ENCODE measurements at regions not wholly inside any gene's neighbourhood (a gene's known extent, or its start where the extent isn't known, plus 50 kb on each side); places are given as distances from the start of the nearest gene placed in this dataset.
"Not testable (repeated sequence)": the region's sequence is repeated elsewhere in the genome, so short reads cannot be mapped to it uniquely, and the experiment has no call there.

DNA sequence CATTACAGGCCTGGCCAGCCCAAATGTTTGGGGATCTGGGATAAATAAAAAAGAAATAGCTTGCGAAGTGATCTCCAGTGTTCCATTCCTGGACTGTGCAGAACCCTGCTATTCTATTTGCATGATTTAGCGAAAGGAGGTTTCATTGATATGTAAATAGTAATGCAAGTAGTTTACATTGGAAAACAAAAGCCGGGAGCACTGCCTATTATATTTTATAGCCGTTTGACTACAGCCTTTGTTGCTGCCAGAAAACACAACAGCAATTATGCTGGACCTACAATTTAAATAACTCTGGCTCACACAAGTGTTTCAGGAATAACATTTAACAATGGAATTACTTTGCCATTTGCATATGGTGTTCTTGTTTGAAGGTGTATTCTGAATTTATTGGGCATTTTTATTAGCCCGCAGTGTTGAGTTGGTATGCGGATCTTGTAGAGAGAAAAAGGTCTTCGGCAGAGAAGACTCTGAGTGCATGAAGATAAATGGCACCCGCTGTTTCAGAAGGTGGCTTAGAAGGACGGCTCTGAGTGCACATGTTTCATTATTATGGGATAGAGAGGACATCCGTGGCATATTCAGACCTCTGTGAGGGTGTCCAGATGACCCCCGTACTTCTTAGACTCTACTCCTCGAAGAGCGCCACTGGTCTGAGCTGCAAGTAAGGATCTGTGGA lies 315.0 kb downstream of the BRD1 start:
- DNase-seq (ENCODE audit: insufficient read length, low spot score) (no peak), FAIRE-seq (no peak)

DNA sequence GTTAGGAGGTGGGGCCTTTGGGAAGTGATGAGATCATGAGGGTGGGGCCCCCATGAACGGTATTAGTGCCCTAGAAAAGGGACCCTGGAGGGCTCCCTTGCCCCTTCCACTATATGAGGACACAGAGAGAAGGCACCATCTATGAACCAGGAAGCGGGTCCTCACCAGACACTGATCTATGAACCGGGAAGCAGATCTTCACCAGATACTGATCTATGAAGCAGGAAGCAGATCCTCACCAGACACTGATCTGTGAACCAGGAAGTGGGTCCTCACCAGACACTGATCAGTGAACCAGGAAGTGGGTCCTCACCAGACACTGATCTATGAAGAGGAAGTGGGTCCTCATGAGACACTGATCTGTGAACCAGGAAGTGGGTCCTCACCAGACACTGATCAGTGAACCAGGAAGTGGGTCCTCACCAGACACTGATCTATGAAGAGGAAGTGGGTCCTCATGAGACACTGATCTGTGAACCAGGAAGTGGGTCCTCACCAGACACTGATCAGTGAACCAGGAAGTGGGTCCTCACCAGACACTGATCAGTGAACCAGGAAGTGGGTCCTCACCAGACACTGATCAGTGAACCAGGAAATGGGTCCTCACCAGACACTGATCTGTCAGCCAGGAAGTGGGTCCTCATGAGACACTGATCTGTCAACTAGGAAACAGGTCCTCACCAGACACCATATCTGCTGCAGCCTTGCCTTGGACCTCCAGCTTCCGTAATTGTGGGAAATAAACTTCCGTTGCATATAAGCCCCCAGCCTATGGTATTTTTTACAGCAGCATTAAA lies 316.1 kb downstream of the BRD1 start:
- not testable (repeated sequence) for FAIRE-seq; DNase-seq (ENCODE audit: insufficient read length, low spot score)

More for the DNA sequence above, 315.0 kb downstream of the BRD1 start:
- TF ChIP-seq, protein P1, sequence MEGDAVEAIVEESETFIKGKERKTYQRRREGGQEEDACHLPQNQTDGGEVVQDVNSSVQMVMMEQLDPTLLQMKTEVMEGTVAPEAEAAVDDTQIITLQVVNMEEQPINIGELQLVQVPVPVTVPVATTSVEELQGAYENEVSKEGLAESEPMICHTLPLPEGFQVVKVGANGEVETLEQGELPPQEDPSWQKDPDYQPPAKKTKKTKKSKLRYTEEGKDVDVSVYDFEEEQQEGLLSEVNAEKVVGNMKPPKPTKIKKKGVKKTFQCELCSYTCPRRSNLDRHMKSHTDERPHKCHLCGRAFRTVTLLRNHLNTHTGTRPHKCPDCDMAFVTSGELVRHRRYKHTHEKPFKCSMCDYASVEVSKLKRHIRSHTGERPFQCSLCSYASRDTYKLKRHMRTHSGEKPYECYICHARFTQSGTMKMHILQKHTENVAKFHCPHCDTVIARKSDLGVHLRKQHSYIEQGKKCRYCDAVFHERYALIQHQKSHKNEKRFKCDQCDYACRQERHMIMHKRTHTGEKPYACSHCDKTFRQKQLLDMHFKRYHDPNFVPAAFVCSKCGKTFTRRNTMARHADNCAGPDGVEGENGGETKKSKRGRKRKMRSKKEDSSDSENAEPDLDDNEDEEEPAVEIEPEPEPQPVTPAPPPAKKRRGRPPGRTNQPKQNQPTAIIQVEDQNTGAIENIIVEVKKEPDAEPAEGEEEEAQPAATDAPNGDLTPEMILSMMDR (IDR thresholded peaks at IDR 0.05; ENCODE audit: insufficient read depth, missing control alignments) = no peak

DNA sequence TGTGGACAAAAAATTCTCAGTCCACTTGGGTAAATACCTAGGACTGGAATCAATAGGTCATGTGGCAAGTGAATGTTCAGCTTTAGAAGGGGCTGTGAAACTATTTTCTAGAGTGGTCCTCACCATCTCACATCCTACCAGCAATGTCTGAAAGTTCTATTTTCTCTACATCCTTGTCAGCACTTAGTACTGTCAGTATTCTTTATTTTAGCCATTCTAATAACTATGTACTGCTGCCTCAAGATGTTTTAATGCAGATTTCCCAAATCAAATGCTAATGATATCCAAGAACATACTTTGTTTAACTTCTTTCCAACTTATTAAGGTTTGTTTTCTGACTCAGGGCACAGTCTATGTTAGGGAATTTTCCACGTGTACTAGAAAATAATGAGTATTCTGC lies 317.0 kb downstream of the BRD1 start:
- FAIRE-seq = no peak
- DNase-seq (ENCODE audit: insufficient read length, low spot score) = no peak
- TF ChIP-seq, protein P1 (IDR thresholded peaks at IDR 0.05; ENCODE audit: insufficient read depth, missing control alignments) = no peak

DNA sequence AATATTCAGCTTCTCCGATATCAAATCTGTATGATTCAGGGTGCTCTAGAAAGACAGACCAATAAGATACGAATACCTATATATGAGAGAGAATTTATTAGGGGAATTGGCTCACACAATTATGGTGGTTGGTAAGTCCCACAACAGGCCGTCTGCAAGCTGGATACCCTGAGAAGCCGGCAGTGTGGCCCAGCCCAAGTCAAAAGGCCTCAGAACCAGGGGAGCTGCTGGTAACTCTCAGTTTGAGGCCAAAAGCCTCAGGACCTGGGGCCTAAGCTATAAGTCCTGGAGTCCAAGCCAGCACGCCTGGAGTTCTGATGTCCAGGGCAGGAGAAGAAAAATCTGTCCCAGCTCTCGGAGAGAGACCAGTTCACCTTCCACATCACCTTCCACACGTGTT lies 318.7 kb downstream of the BRD1 start:
- FAIRE-seq = no peak
- DNase-seq (ENCODE audit: insufficient read length, low spot score) = no peak
- TF ChIP-seq, protein P1 (IDR thresholded peaks at IDR 0.05; ENCODE audit: insufficient read depth, missing control alignments) = no peak

DNA sequence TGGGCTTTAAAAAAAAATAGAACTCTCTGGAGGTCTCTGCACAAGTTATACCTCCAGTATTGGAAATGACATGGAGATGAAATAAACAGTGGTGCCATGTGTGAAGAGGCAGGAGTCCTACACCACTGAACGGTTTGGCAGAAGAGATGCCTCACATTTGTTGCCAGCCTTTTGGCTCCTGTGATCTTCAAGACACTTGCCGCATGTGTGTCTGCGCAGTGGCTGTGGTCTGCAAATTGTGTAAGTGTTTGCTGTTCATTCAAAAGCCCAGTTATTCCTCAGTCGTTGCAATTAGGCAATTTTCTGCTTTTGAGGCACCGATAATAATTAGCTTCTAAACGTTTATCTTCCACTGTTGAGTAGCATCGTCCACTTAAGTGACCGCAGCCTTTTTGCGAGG lies 319.1 kb downstream of the BRD1 start:
- DNase-seq (ENCODE audit: insufficient read length, low spot score) (no peak), FAIRE-seq (no peak)
- TF ChIP-seq, protein P1 (IDR thresholded peaks at IDR 0.05; ENCODE audit: insufficient read depth, missing control alignments) = no peak

DNA sequence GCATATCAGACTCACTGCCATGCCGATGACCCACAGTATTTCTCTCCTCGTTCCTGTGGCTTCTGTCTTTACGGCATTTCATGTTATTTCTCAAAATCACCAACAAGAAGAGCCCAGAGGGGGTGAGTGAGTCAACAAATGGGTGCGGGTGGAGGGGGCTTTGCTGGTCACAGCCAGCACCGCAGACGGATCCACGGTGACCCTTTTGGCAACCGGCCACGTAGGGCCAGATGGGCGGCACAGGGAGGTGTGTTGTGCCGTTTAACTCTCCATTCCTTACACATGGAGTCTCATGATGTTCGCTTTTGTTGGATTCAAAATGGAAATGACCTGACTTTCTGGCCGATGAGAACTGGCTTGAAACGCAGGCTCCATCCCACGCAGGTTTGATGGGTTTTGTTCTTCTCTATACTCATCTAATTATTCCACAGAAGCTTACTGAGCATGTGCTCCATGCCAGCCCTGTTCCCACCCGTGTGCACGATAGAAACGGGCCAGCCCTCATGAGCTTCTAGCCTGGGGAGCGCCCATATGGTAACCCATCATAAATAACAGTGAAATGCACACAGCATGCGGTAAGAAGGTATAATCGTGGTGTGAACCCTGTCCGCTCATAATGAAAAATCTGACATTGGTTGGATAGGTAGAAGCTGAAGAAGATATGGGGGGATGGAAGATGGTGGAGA lies 319.9 kb downstream of the BRD1 start:
- TF ChIP-seq, protein P1 (IDR thresholded peaks at IDR 0.05; ENCODE audit: insufficient read depth, missing control alignments) = no peak

DNA sequence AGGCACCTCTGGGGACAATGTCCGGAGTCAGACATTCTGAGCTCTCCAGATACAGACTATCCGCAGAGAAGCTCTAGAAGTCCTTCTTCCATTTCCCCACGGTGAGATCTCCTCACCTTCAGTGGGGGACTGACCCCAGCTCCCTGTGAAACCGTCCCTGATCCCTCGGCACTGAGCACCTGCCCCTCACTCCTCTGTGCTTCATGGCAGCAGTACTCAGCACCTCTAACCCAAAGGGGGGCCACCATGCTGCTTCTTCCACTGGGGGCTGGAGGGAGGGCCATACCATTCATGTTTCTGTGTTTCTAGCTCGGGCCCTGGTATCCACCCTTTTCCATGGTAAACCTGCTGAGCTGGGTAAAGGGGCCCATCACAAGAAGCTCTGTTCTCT lies 321.7 kb downstream of the BRD1 start:
- FAIRE-seq (no peak), DNase-seq (ENCODE audit: insufficient read length, low spot score) (no peak)
- TF ChIP-seq, protein P1 (IDR thresholded peaks at IDR 0.05; ENCODE audit: insufficient read depth, missing control alignments) = no peak

More for the DNA sequence above, 319.9 kb downstream of the BRD1 start:
- DNase-seq (ENCODE audit: insufficient read length, low spot score) = no peak
- FAIRE-seq = no peak

Data from D721Med (cell line).